Activated T-cell treated with anti-CD3 and anti-CD28 coated beads for 4 hours (primary cell): ENCODE measurements at regions not wholly inside any gene's neighbourhood (a gene's known extent, or its start where the extent isn't known, plus 50 kb on each side); places are given as distances from the start of the nearest gene placed in this dataset.

Experiments used
- DNase-seq: peaks from one replicate; pipeline ENCODE4 v3.0.0-alpha.2; 2020

GRCh38 chr7:144910411-144910810, 74.6 kb upstream of the TPK1 start:
- no peak for DNase-seq

- DNase-seq, result no peak
These were observed 73.2 kb upstream of the TPK1 start for GRCh38 chr7:144908943-144909556.

DNA sequence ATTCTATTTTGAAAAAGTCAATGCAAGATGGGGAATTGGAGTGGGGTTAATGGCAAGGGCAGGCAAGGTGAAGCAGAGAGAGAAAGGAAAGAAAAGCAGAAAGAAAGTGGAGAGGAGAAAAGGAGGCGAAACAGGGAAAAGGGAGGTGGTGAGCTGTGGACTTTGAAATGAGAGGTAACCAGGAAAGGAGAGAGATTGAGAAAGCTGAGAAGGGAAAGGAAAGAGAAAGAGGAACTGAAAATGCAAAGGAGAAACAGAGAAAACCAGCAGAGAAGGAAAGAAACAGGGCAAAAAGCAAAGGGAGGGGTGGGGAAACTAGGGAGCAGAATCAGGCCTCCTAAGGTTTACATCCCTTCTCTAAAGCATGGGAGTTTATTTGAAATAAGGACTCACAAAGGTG, 72.5 kb upstream of the TPK1 start:
- no peak for DNase-seq

DNA sequence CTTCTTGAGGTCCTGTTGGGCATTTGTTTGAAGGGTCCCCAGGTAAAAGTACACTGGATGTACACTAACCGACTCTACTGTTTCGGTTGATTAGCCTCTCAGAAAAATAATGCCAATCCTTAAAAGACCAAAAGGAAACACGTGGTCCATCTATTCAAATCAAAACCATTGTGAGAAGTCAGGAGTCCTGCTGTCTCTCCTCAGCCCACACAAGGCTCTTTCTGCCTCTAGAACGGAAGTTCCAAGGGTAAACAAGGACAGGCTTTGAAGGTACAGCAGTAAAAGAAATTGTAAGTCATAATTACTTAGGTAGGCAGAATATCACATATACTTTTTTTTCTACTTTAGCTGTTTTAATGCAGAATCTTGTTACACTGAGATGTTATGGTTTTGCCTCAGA, 71.7 kb upstream of the TPK1 start:
- DNase-seq, result no peak

DNA sequence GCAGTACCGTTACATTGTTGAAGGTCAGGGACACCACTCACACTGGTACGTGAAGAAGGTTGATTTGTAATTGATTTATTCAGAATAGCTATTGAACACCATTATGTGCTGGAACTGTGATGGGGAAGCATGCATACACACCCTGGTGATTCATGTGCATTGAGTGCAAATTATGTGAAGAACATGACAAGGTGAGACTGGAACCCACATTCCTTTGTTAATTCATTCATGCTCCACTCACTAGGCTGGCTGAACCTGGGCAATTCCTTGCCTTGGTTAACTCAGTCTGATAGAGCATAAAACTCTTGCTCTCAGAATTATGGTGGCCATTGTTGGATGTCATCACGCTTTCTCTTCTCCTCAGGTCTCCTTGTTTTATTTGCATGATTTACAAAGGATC, 67.3 kb upstream of the TPK1 start:
- DNase-seq, result no peak

DNA sequence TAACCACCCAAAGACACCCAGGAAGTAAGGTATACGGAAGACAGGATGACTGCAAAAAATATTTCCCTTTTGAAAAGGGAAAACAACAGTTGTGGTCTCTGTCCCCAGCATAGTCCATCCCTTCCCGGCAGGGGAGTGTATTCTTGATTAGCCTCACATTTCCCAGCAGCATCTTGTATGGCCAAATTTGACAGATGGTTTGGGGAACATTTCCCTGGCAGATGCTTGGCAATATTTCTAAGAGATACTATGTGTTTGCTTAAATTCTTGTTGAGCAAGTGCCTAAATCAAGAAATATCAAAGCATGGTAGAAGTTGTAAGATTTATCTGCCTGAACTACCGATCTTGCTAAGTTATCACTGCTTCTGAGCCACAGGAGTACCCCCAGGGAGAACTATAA, 56.9 kb upstream of the TPK1 start:
- DNase-seq, result no peak
